Stimulated activated memory B cell treated with anti-CD40 and anti-IgM and Interleukin-4, amounts not matched to agents 10 μg/mL and 1 μg/mL and 100 μg/mL, for 72 hours (primary cell): ENCODE measurements at regions not wholly inside any gene's neighbourhood (a gene's known extent, or its start where the extent isn't known, plus 50 kb on each side); places are given as distances from the start of the nearest gene placed in this dataset.
"Not testable (repeated sequence)": the region's sequence is repeated elsewhere in the genome, so short reads cannot be mapped to it uniquely, and the experiment has no call there.

ENCODE experiments used
- ATAC-seq: fragments of 150-1000 bp; cut with Tn5 transposase; 2 replicates; pipeline ENCODE4 v1.10.0; 2021
- H3K27ac Mint-ChIP-seq: one replicate; pipeline ENCODE4 v1.8.0; 2022; ENCODE audit warnings: mild to moderate bottlenecking, mixed read lengths
- H3K27me3 Mint-ChIP-seq: one replicate; pipeline ENCODE4 v1.8.0; 2022; ENCODE audit warnings: mixed read lengths
- H3K36me3 Mint-ChIP-seq: one replicate; pipeline ENCODE4 v1.8.0; 2022; ENCODE audit warnings: mixed read lengths
- H3K4me1 Mint-ChIP-seq: one replicate; pipeline ENCODE4 v1.8.0; 2022; ENCODE audit warnings: mixed read lengths
- H3K4me3 Mint-ChIP-seq: one replicate; pipeline ENCODE4 v1.8.0; 2022; ENCODE audit warnings: mild to moderate bottlenecking, moderate library complexity, mixed read lengths
- H3K9me3 Mint-ChIP-seq: one replicate; pipeline ENCODE4 v1.8.0; 2022; ENCODE audit warnings: mixed read lengths

GRCh38 chr9:97248252-97248651, 59.2 kb upstream of the CCDC180 start:
- H3K27me3 Mint-ChIP-seq, H3K27ac Mint-ChIP-seq, H3K4me1 Mint-ChIP-seq, ATAC-seq, H3K4me3 Mint-ChIP-seq, H3K9me3 Mint-ChIP-seq: not testable (repeated sequence)
- peaks cover 23% of the 10 kb centered on the region for H3K36me3 Mint-ChIP-seq

GRCh38 chr9:97243606-97244005, 63.9 kb upstream of the CCDC180 start:
- H3K4me3 Mint-ChIP-seq = no peak overlapping the region
- H3K27me3 Mint-ChIP-seq = no peaks in the 10 kb centered on the region
- H3K36me3 Mint-ChIP-seq = peaks cover 12% of the 10 kb centered on the region

GRCh38 chr9:97241430-97241829, 66.0 kb upstream of the CCDC180 start:
- peaks cover 21% of the 10 kb centered on the region for H3K4me1 Mint-ChIP-seq
- H3K4me3 Mint-ChIP-seq, H3K27ac Mint-ChIP-seq, H3K9me3 Mint-ChIP-seq, H3K36me3 Mint-ChIP-seq, ATAC-seq, H3K27me3 Mint-ChIP-seq: not testable (repeated sequence)

More at GRCh38 chr9:97243606-97244005, 63.9 kb upstream of the CCDC180 start:
- ATAC-seq = no peak
- no peaks in the 10 kb centered on the region for H3K9me3 Mint-ChIP-seq
- no peak overlapping the region for H3K27ac Mint-ChIP-seq
- peaks cover 10% of the 10 kb centered on the region for H3K4me1 Mint-ChIP-seq

GRCh38 chr9:97237951-97238889, 69.2 kb upstream of the CCDC180 start:
- Mint-ChIP-seq H3K36me3 (no peaks in the 10 kb centered on the region), H3K27me3 (no peaks in the 10 kb centered on the region), H3K27ac (peak overlapping the region; percentile 91), H3K4me1 (peaks cover 21% of the 10 kb centered on the region), H3K4me3 (peak overlapping the region; percentile 93), H3K9me3 (no peaks in the 10 kb centered on the region)
- ATAC-seq = peak; percentile 95

GRCh38 chr9:97237311-97237786, 70.1 kb upstream of the CCDC180 start:
- peak overlapping the region; percentile 93 for H3K4me3 Mint-ChIP-seq

GRCh38 chr9:97233009-97233400, 74.5 kb upstream of the CCDC180 start:
- not testable (repeated sequence) for H3K27ac Mint-ChIP-seq, ATAC-seq, H3K4me3 Mint-ChIP-seq, H3K36me3 Mint-ChIP-seq, H3K27me3 Mint-ChIP-seq, H3K9me3 Mint-ChIP-seq
- peaks cover 11% of the 10 kb centered on the region for H3K4me1 Mint-ChIP-seq

More at GRCh38 chr9:97237311-97237786, 70.1 kb upstream of the CCDC180 start:
- Mint-ChIP-seq H3K36me3 (no peaks in the 10 kb centered on the region), H3K4me1 (peaks cover 21% of the 10 kb centered on the region), H3K27me3 (no peaks in the 10 kb centered on the region), H3K9me3 (no peaks in the 10 kb centered on the region), H3K27ac (peak overlapping the region; percentile 91)
- ATAC-seq = no peak

GRCh38 chr9:97232060-97233008, 75.1 kb upstream of the CCDC180 start:
- not testable (repeated sequence) for H3K4me1 Mint-ChIP-seq, H3K4me3 Mint-ChIP-seq, H3K36me3 Mint-ChIP-seq, ATAC-seq, H3K9me3 Mint-ChIP-seq, H3K27ac Mint-ChIP-seq, H3K27me3 Mint-ChIP-seq

GRCh38 chr9:97222393-97222792, 85.1 kb upstream of the CCDC180 start:
- H3K27ac Mint-ChIP-seq, ATAC-seq, H3K9me3 Mint-ChIP-seq, H3K4me1 Mint-ChIP-seq, H3K4me3 Mint-ChIP-seq, H3K36me3 Mint-ChIP-seq: not testable (repeated sequence)
- H3K27me3 Mint-ChIP-seq = peaks cover 54% of the 10 kb centered on the region

- Mint-ChIP-seq H3K27ac (peak overlapping the region; percentile 53), H3K4me3 (peak overlapping the region; percentile 81), H3K27me3 (peaks cover 54% of the 10 kb centered on the region)
- not testable (repeated sequence) for H3K4me1 Mint-ChIP-seq, H3K9me3 Mint-ChIP-seq, H3K36me3 Mint-ChIP-seq
- ATAC-seq = peak; percentile 78
These were observed 85.7 kb upstream of the CCDC180 start for GRCh38 chr9:97221478-97222355.

GRCh38 chr9:97220894-97221477, 86.5 kb upstream of the CCDC180 start:
- Mint-ChIP-seq H3K4me3 (peak overlapping the region; percentile 81), H3K4me1 (peaks cover 7% of the 10 kb centered on the region), H3K36me3 (no peaks in the 10 kb centered on the region), H3K27ac (peak overlapping the region; percentile 53), H3K27me3 (peaks cover 56% of the 10 kb centered on the region), H3K9me3 (no peaks in the 10 kb centered on the region)
- no peak for ATAC-seq

GRCh38 chr9:97220396-97220795, 87.1 kb upstream of the CCDC180 start:
- not testable (repeated sequence) for ATAC-seq, H3K9me3 Mint-ChIP-seq, H3K4me1 Mint-ChIP-seq, H3K27ac Mint-ChIP-seq, H3K4me3 Mint-ChIP-seq, H3K36me3 Mint-ChIP-seq
- peaks cover 62% of the 10 kb centered on the region for H3K27me3 Mint-ChIP-seq

GRCh38 chr9:97219443-97220140, 87.9 kb upstream of the CCDC180 start:
- H3K4me3 Mint-ChIP-seq, H3K4me1 Mint-ChIP-seq, H3K27ac Mint-ChIP-seq, H3K36me3 Mint-ChIP-seq, ATAC-seq, H3K9me3 Mint-ChIP-seq: not testable (repeated sequence)
- H3K27me3 Mint-ChIP-seq = peaks cover 64% of the 10 kb centered on the region

GRCh38 chr9:97215127-97215526, 92.3 kb upstream of the CCDC180 start:
- not testable (repeated sequence) for ATAC-seq, H3K27ac Mint-ChIP-seq, H3K36me3 Mint-ChIP-seq, H3K4me1 Mint-ChIP-seq, H3K9me3 Mint-ChIP-seq, H3K4me3 Mint-ChIP-seq
- H3K27me3 Mint-ChIP-seq = peaks cover 34% of the 10 kb centered on the region

- not testable (repeated sequence) for H3K27ac Mint-ChIP-seq, H3K4me3 Mint-ChIP-seq, H3K4me1 Mint-ChIP-seq, ATAC-seq, H3K36me3 Mint-ChIP-seq, H3K9me3 Mint-ChIP-seq
- peaks cover 28% of the 10 kb centered on the region for H3K27me3 Mint-ChIP-seq
These were observed 92.9 kb upstream of the CCDC180 start for GRCh38 chr9:97214556-97214955.
